ENCODE measurements at regions not wholly inside any gene's neighbourhood (a gene's known extent, or its start where the extent isn't known, plus 50 kb on each side); places are given as distances from the start of the nearest gene placed in this dataset.

DNA sequence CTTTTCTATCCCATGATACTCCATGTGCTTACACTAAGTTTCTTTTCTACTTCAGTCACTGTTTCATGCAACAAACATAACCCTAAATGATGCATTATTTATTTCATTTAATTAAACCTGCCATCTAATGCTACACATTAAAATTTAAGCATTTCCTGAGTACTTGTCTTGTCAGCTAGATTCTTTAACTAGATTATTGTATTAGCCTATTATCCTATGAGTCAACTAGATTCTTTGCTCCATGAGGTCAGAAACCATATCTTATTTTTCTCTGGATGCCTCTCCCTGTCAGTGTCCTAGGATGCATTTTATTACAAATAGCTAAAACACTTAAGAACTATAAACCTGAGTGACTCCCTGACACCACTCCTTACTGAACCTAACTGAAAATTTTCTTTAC lies 652.4 kb downstream of the SLC4A3 start:
- no peak overlapping the region for H3K27ac ChIP-seq (ENCODE audit: extremely low read depth, low read depth, low read length)
- TF ChIP-seq ZNF670 (tag by site-specific recombination; IDR thresholded peaks at IDR 0.05; ENCODE audit: low read depth) (no peak), ZNF426 (tag by site-specific recombination; IDR thresholded peaks at IDR 0.05) (no peak), ZNF416 (tag by site-specific recombination; IDR thresholded peaks at IDR 0.05) (no peak), ZNF133 (tag by site-specific recombination; IDR thresholded peaks at IDR 0.05) (no peak), ZNF837 (tag by site-specific recombination; IDR thresholded peaks at IDR 0.05) (no peak), ZNF558 (tag by site-specific recombination; IDR thresholded peaks at IDR 0.05) (no peak), ZNF184 (tag by site-specific recombination; IDR thresholded peaks at IDR 0.05) (no peak), TRIM28 (IDR thresholded peaks at IDR 0.05; ENCODE audit: borderline replicate concordance, low read length) (no peak), ZNF350 (tag by site-specific recombination; IDR thresholded peaks at IDR 0.05) (no peak)
- TF ChIP-seq, protein P1, sequence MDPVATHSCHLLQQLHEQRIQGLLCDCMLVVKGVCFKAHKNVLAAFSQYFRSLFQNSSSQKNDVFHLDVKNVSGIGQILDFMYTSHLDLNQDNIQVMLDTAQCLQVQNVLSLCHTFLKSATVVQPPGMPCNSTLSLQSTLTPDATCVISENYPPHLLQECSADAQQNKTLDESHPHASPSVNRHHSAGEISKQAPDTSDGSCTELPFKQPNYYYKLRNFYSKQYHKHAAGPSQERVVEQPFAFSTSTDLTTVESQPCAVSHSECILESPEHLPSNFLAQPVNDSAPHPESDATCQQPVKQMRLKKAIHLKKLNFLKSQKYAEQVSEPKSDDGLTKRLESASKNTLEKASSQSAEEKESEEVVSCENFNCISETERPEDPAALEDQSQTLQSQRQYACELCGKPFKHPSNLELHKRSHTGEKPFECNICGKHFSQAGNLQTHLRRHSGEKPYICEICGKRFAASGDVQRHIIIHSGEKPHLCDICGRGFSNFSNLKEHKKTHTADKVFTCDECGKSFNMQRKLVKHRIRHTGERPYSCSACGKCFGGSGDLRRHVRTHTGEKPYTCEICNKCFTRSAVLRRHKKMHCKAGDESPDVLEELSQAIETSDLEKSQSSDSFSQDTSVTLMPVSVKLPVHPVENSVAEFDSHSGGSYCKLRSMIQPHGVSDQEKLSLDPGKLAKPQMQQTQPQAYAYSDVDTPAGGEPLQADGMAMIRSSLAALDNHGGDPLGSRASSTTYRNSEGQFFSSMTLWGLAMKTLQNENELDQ (tag by site-specific recombination; IDR thresholded peaks at IDR 0.05; ENCODE audit: low read depth): no peak
- TF ChIP-seq, protein P2, sequence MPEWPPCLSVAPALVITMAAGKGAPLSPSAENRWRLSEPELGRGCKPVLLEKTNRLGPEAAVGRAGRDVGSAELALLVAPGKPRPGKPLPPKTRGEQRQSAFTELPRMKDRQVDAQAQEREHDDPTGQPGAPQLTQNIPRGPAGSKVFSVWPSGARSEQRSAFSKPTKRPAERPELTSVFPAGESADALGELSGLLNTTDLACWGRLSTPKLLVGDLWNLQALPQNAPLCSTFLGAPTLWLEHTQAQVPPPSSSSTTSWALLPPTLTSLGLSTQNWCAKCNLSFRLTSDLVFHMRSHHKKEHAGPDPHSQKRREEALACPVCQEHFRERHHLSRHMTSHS (tag by site-specific recombination; IDR thresholded peaks at IDR 0.05): no peak
- TF ChIP-seq, protein P3, sequence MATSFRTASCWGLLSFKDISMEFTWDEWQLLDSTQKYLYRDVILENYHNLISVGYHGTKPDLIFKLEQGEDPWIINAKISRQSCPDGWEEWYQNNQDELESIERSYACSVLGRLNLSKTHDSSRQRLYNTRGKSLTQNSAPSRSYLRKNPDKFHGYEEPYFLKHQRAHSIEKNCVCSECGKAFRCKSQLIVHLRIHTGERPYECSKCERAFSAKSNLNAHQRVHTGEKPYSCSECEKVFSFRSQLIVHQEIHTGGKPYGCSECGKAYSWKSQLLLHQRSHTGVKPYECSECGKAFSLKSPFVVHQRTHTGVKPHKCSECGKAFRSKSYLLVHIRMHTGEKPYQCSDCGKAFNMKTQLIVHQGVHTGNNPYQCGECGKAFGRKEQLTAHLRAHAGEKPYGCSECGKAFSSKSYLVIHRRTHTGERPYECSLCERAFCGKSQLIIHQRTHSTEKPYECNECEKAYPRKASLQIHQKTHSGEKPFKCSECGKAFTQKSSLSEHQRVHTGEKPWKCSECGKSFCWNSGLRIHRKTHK (tag by site-specific recombination; IDR thresholded peaks at IDR 0.05): no peak
- no peaks in the 10 kb centered on the region for H3K4me1 ChIP-seq (ENCODE audit: control insufficient read depth, insufficient read depth, low read length)
- POLR2A ChIA-PET: no interaction called here
- CTCF ChIA-PET: interaction anchor here (1.2 kb wide), 1 partner anchor 34 kb away, joined by 3 read pairs; no protein-coding TSS in a partner anchor
- H3K9me3 ChIP-seq (ENCODE audit: control insufficient read depth, insufficient read depth, low read depth, low read length): no peaks in the 10 kb centered on the region
- no peak overlapping the region for H3K4me3 ChIP-seq (ENCODE audit: low read depth, low read length)
- no peaks in the 10 kb centered on the region for H3K36me3 ChIP-seq (ENCODE audit: control insufficient read depth in 2 of 2, insufficient read depth in 1 of 2, low read length in 2 of 2)

DNA sequence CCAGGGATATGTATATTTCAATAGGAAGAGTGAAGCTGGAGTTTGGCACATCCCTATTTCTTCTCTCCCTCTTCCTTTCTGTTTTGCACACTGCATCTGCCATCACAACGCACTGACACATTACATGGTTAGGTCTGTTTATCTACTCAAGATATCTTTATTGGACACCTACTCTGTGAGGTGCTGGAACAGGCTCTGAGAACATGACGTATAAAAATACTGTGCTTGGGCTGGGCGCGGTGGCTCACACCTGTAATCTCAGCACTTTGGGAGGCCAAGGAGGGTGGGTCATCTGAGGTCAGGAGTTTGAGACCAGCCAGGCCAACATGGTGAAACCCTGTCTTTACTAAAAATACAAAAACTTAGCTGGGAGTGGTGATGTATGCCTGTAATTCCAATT lies 653.3 kb downstream of the SLC4A3 start:
- H3K27ac ChIP-seq (ENCODE audit: extremely low read depth, low read depth, low read length): no peak overlapping the region
- ChIA-PET CTCF (interaction anchor here (1.2 kb wide), 1 partner anchor 33 kb away, joined by 3 read pairs; no protein-coding TSS in a partner anchor), POLR2A (no interaction called here)

More for the DNA sequence above, 653.3 kb downstream of the SLC4A3 start:
- Histone ChIP-seq H3K36me3 (ENCODE audit: control insufficient read depth in 2 of 2, insufficient read depth in 1 of 2, low read length in 2 of 2) (no peaks in the 10 kb centered on the region), H3K9me3 (ENCODE audit: control insufficient read depth, insufficient read depth, low read depth, low read length) (no peaks in the 10 kb centered on the region), H3K4me3 (ENCODE audit: low read depth, low read length) (no peak overlapping the region), H3K4me1 (ENCODE audit: control insufficient read depth, insufficient read depth, low read length) (no peaks in the 10 kb centered on the region)
- TF ChIP-seq, protein P4, sequence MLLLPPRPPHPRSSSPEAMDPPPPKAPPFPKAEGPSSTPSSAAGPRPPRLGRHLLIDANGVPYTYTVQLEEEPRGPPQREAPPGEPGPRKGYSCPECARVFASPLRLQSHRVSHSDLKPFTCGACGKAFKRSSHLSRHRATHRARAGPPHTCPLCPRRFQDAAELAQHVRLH (tag by site-specific recombination; IDR thresholded peaks at IDR 0.05): no peak
- TF ChIP-seq, protein P5, sequence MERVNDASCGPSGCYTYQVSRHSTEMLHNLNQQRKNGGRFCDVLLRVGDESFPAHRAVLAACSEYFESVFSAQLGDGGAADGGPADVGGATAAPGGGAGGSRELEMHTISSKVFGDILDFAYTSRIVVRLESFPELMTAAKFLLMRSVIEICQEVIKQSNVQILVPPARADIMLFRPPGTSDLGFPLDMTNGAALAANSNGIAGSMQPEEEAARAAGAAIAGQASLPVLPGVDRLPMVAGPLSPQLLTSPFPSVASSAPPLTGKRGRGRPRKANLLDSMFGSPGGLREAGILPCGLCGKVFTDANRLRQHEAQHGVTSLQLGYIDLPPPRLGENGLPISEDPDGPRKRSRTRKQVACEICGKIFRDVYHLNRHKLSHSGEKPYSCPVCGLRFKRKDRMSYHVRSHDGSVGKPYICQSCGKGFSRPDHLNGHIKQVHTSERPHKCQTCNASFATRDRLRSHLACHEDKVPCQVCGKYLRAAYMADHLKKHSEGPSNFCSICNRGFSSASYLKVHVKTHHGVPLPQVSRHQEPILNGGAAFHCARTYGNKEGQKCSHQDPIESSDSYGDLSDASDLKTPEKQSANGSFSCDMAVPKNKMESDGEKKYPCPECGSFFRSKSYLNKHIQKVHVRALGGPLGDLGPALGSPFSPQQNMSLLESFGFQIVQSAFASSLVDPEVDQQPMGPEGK (tag by site-specific recombination; IDR thresholded peaks at IDR 0.05): no peak
- TF ChIP-seq, protein P3 (tag by site-specific recombination; IDR thresholded peaks at IDR 0.05): no peak
- TF ChIP-seq OVOL3 (tag by site-specific recombination; IDR thresholded peaks at IDR 0.05) (no peak), ZBTB7A (tag by site-specific recombination; IDR thresholded peaks at IDR 0.05; ENCODE audit: low read depth) (no peak), ZNF677 (tag by site-specific recombination; IDR thresholded peaks at IDR 0.05) (no peak), ZNF311 (tag by site-specific recombination; IDR thresholded peaks at IDR 0.05; ENCODE audit: borderline replicate concordance) (no peak), ZNF324 (tag by site-specific recombination; IDR thresholded peaks at IDR 0.05) (no peak), ZNF791 (tag by site-specific recombination; IDR thresholded peaks at IDR 0.05) (no peak)
- TF ChIP-seq, protein P6, sequence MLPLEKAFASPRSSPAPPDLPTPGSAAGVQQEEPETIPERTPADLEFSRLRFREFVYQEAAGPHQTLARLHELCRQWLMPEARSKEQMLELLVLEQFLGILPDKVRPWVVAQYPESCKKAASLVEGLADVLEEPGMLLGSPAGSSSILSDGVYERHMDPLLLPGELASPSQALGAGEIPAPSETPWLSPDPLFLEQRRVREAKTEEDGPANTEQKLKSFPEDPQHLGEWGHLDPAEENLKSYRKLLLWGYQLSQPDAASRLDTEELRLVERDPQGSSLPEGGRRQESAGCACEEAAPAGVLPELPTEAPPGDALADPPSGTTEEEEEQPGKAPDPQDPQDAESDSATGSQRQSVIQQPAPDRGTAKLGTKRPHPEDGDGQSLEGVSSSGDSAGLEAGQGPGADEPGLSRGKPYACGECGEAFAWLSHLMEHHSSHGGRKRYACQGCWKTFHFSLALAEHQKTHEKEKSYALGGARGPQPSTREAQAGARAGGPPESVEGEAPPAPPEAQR (tag by site-specific recombination; IDR thresholded peaks at IDR 0.05): no peak
